HEK293 (cell line): ENCODE measurements at regions not wholly inside any gene's neighbourhood (a gene's known extent, or its start where the extent isn't known, plus 50 kb on each side); places are given as distances from the start of the nearest gene placed in this dataset.
A peak's percentile ranks its signal among the peaks of the same experiment; 100 is the strongest.

Experiments used
- SALL2 ChIP-seq: fragments of 450-650 bp; formaldehyde crosslinking; IDR thresholded peaks from 2 replicates; pipeline ENCODE4 v1.5.0; 2017; ENCODE audit warnings: missing biosample characterization, mild to moderate bottlenecking, missing genetic modification characterization, borderline replicate concordance
- SETDB1 ChIP-seq: IDR thresholded peaks from one replicate; pipeline ENCODE4 v1.6.1; 2017; ENCODE audit warnings: mild to moderate bottlenecking, low read length, moderate library complexity, mixed read lengths; ENCODE audit not compliant: insufficient read length
- SP3 ChIP-seq: fragments of 450-650 bp; formaldehyde crosslinking; IDR thresholded peaks from 2 replicates; pipeline ENCODE4 v1.5.1; 2016; ENCODE audit warnings: missing biosample characterization, missing genetic modification characterization
- YY1 ChIP-seq: fragments of 450-650 bp; formaldehyde crosslinking; IDR thresholded peaks from 2 replicates; pipeline ENCODE4 v1.5.1; 2018; ENCODE audit warnings: missing biosample characterization, missing genetic modification characterization
- ZBTB10 ChIP-seq: fragments of 450-650 bp; formaldehyde crosslinking; IDR thresholded peaks from 2 replicates; pipeline ENCODE4 v1.5.1; 2016; ENCODE audit warnings: missing biosample characterization, missing genetic modification characterization
- ZBTB20 ChIP-seq: fragments of 450-650 bp; formaldehyde crosslinking; IDR thresholded peaks from 2 replicates; pipeline ENCODE4 v1.5.1; 2016; ENCODE audit warnings: missing biosample characterization, missing genetic modification characterization
- ZBTB21 ChIP-seq: fragments of 450-650 bp; formaldehyde crosslinking; IDR thresholded peaks from 2 replicates; pipeline ENCODE4 v1.5.1; 2017; ENCODE audit warnings: missing biosample characterization, missing genetic modification characterization
- ZEB2 ChIP-seq: fragments of 450-650 bp; formaldehyde crosslinking; IDR thresholded peaks from 2 replicates; pipeline ENCODE4 v1.5.1; 2016; ENCODE audit warnings: missing biosample characterization, missing genetic modification characterization
- ZNF175 ChIP-seq: fragments of 450-650 bp; formaldehyde crosslinking; IDR thresholded peaks from 2 replicates; pipeline ENCODE4 v1.5.1; 2016; ENCODE audit warnings: missing biosample characterization, missing genetic modification characterization
- ZNF2 ChIP-seq: fragments of 450-650 bp; formaldehyde crosslinking; IDR thresholded peaks from 2 replicates; pipeline ENCODE4 v1.5.1; 2016; ENCODE audit warnings: missing biosample characterization, missing genetic modification characterization
- ZNF211 ChIP-seq: fragments of 450-650 bp; formaldehyde crosslinking; IDR thresholded peaks from 2 replicates; pipeline ENCODE4 v1.5.1; 2016; ENCODE audit warnings: low read depth, missing biosample characterization, missing genetic modification characterization
- ZNF324 ChIP-seq: fragments of 450-650 bp; formaldehyde crosslinking; IDR thresholded peaks from 2 replicates; pipeline ENCODE4 v1.5.1; 2016; ENCODE audit warnings: missing biosample characterization, missing genetic modification characterization
- ZNF335 ChIP-seq: fragments of 450-650 bp; formaldehyde crosslinking; conservative IDR thresholded peaks from 2 replicates; pipeline ENCODE4 v1.5.1; 2016; ENCODE audit warnings: missing biosample characterization, missing genetic modification characterization
- ZNF341 ChIP-seq: fragments of 450-650 bp; formaldehyde crosslinking; IDR thresholded peaks from 2 replicates; pipeline ENCODE4; 2016; ENCODE audit warnings: low read depth, missing biosample characterization, missing genetic modification characterization
- ZNF362 ChIP-seq: fragments of 450-650 bp; formaldehyde crosslinking; IDR thresholded peaks from 2 replicates; pipeline ENCODE4 v1.5.1; 2016; ENCODE audit warnings: missing biosample characterization, missing genetic modification characterization
- ZNF488 ChIP-seq: fragments of 450-650 bp; formaldehyde crosslinking; IDR thresholded peaks from 2 replicates; pipeline ENCODE4 v1.5.1; 2016; ENCODE audit warnings: missing biosample characterization, missing genetic modification characterization
- ZNF549 ChIP-seq: fragments of 450-650 bp; IDR thresholded peaks from 2 replicates; pipeline ENCODE4 v1.5.1; 2018; ENCODE audit warnings: missing biosample characterization, missing genetic modification characterization, mild to moderate bottlenecking, inconsistent platforms, moderate library complexity
- ZNF664 ChIP-seq: fragments of 450-650 bp; formaldehyde crosslinking; IDR thresholded peaks from 2 replicates; pipeline ENCODE4 v1.5.1; 2016; ENCODE audit warnings: missing biosample characterization, missing genetic modification characterization
- ZNF707 ChIP-seq: fragments of 450-650 bp; formaldehyde crosslinking; IDR thresholded peaks from 2 replicates; pipeline ENCODE4 v1.5.1; 2016; ENCODE audit warnings: missing biosample characterization, missing genetic modification characterization
- ZNF76 ChIP-seq: fragments of 450-650 bp; formaldehyde crosslinking; IDR thresholded peaks from 2 replicates; pipeline ENCODE4; 2016; ENCODE audit warnings: low read depth, missing biosample characterization, missing genetic modification characterization, borderline replicate concordance
- ZNF768 ChIP-seq: fragments of 450-650 bp; formaldehyde crosslinking; IDR thresholded peaks from 2 replicates; pipeline ENCODE4 v1.5.1; 2018; ENCODE audit warnings: missing biosample characterization, mild to moderate bottlenecking, missing genetic modification characterization
- ZNF843 ChIP-seq: fragments of 450-650 bp; formaldehyde crosslinking; IDR thresholded peaks from 2 replicates; pipeline ENCODE4 v1.5.1; 2016; ENCODE audit warnings: missing biosample characterization, missing genetic modification characterization
- ZSCAN30 ChIP-seq: fragments of 450-650 bp; IDR thresholded peaks from 2 replicates; pipeline ENCODE4 v1.5.1; 2018; ENCODE audit warnings: missing biosample characterization, mild to moderate bottlenecking, missing genetic modification characterization, moderate library complexity
- TF ChIP-seq, protein P1 (sequence below): fragments of 450-650 bp; formaldehyde crosslinking; IDR thresholded peaks from 2 replicates; pipeline ENCODE4 v1.5.1; 2016; ENCODE audit warnings: missing biosample characterization, missing genetic modification characterization, borderline replicate concordance
- TF ChIP-seq, protein P2 (sequence below): fragments of 450-650 bp; formaldehyde crosslinking; IDR thresholded peaks from 2 replicates; pipeline ENCODE4 v1.5.1; 2016; ENCODE audit warnings: missing biosample characterization, missing genetic modification characterization, borderline replicate concordance
- TF ChIP-seq, protein P3 (sequence below): fragments of 450-650 bp; formaldehyde crosslinking; IDR thresholded peaks from 2 replicates; pipeline ENCODE4 v1.5.1; 2017; ENCODE audit warnings: missing biosample characterization, missing genetic modification characterization

DNA sequence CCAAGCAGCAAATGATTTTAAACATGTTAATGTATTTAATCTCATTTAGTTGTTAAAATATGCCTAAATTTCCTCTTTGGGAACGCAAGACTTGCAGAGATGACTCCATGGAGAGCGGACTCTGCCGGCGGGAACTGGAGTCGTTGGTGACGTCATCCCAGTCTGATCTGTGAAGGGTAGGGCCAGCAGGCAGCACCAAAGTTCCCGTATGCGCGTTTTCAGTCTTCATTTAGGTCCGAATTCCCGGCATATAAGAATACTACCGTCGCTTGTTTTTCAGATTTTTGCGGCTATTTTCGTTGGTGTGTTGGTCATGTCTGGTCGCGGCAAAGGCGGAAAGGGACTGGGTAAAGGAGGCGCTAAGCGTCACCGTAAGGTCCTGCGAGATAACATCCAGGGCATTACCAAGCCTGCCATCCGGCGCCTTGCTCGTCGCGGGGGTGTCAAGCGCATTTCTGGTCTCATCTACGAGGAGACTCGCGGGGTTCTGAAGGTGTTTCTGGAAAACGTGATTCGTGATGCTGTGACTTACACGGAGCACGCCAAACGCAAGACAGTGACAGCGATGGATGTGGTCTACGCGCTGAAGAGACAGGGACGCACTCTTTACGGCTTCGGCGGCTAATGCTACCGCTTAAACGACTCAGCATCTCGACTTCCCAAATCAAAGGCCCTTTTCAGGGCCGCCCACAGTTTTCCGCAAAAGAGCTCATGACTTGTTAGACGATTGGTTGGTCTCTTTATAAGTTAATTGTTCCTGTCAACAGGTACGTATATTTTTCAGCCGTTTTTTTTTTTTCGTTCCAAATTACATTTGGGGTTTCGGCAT, 117.3 kb downstream of the HFE start (continued):
- TF ChIP-seq ZEB2 (tag by site-specific recombination) = peak; percentile 83
- TF ChIP-seq ZNF549 = no peak
- 0 out of 2 replicates have a peak, but pooled peaks have one; percentile 7 for TF ChIP-seq ZNF341 (tag by site-specific recombination)
- TF ChIP-seq ZNF335 (tag by site-specific recombination) = peak; percentile 95
- peak; percentile 95 for TF ChIP-seq ZBTB21 (tag by site-specific recombination)
- TF ChIP-seq SETDB1 = no peak
- TF ChIP-seq ZNF362 (tag by site-specific recombination) = peak; percentile 34; the same call in 1 of the 2 replicates
- TF ChIP-seq ZNF2 (tag by site-specific recombination) = peak; percentile 85
- TF ChIP-seq, protein P1, sequence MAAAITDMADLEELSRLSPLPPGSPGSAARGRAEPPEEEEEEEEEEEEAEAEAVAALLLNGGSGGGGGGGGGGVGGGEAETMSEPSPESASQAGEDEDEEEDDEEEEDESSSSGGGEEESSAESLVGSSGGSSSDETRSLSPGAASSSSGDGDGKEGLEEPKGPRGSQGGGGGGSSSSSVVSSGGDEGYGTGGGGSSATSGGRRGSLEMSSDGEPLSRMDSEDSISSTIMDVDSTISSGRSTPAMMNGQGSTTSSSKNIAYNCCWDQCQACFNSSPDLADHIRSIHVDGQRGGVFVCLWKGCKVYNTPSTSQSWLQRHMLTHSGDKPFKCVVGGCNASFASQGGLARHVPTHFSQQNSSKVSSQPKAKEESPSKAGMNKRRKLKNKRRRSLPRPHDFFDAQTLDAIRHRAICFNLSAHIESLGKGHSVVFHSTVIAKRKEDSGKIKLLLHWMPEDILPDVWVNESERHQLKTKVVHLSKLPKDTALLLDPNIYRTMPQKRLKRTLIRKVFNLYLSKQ (tag by site-specific recombination) = no peak
- TF ChIP-seq ZNF488 (tag by site-specific recombination) = no peak
- TF ChIP-seq, protein P2, sequence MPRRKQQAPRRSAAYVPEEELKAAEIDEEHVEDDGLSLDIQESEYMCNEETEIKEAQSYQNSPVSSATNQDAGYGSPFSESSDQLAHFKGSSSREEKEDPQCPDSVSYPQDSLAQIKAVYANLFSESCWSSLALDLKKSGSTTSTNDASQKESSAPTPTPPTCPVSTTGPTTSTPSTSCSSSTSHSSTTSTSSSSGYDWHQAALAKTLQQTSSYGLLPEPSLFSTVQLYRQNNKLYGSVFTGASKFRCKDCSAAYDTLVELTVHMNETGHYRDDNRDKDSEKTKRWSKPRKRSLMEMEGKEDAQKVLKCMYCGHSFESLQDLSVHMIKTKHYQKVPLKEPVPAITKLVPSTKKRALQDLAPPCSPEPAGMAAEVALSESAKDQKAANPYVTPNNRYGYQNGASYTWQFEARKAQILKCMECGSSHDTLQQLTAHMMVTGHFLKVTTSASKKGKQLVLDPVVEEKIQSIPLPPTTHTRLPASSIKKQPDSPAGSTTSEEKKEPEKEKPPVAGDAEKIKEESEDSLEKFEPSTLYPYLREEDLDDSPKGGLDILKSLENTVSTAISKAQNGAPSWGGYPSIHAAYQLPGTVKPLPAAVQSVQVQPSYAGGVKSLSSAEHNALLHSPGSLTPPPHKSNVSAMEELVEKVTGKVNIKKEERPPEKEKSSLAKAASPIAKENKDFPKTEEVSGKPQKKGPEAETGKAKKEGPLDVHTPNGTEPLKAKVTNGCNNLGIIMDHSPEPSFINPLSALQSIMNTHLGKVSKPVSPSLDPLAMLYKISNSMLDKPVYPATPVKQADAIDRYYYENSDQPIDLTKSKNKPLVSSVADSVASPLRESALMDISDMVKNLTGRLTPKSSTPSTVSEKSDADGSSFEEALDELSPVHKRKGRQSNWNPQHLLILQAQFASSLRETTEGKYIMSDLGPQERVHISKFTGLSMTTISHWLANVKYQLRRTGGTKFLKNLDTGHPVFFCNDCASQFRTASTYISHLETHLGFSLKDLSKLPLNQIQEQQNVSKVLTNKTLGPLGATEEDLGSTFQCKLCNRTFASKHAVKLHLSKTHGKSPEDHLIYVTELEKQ = peak; percentile 64
- no peak for TF ChIP-seq SALL2
- peak; percentile 87 for TF ChIP-seq ZNF324 (tag by site-specific recombination)
- TF ChIP-seq YY1 (tag by site-specific recombination) = 0 out of 2 replicates have a peak, but pooled peaks have one; percentile 26
- TF ChIP-seq ZNF843 (tag by site-specific recombination) = peak; percentile 13; the same call in 1 of the 2 replicates
- TF ChIP-seq ZNF76 (tag by site-specific recombination) = peak; percentile 70
- peak; percentile 70 for TF ChIP-seq SP3
- no peak for TF ChIP-seq ZNF707 (tag by site-specific recombination)
- TF ChIP-seq ZBTB20 = peak; percentile 47; the same call in 1 of the 2 replicates
- TF ChIP-seq ZNF664 = peak; percentile 26; the same call in 1 of the 2 replicates
- TF ChIP-seq ZBTB10 (tag by site-specific recombination) = 0 out of 2 replicates have a peak, but pooled peaks have one; percentile 15
- peak; percentile 63; the same call in 1 of the 2 replicates for TF ChIP-seq ZNF768 (tag by site-specific recombination)
- TF ChIP-seq ZNF211 (tag by site-specific recombination) = no peak
- TF ChIP-seq, protein P3, sequence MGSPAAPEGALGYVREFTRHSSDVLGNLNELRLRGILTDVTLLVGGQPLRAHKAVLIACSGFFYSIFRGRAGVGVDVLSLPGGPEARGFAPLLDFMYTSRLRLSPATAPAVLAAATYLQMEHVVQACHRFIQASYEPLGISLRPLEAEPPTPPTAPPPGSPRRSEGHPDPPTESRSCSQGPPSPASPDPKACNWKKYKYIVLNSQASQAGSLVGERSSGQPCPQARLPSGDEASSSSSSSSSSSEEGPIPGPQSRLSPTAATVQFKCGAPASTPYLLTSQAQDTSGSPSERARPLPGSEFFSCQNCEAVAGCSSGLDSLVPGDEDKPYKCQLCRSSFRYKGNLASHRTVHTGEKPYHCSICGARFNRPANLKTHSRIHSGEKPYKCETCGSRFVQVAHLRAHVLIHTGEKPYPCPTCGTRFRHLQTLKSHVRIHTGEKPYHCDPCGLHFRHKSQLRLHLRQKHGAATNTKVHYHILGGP = no peak
- peak; percentile 85 for TF ChIP-seq ZSCAN30 (tag by site-specific recombination)
- no peak for TF ChIP-seq ZNF175 (tag by site-specific recombination)
